IMR-90 (cell line): ENCODE measurements at regions not wholly inside any gene's neighbourhood (a gene's known extent, or its start where the extent isn't known, plus 50 kb on each side); places are given as distances from the start of the nearest gene placed in this dataset.

ENCODE experiments used
- ATAC-seq: fragments of 200-7000 bp; cut with Tn5 transposase; 2 replicates; pipeline ENCODE4 v1.9.1; 2020; ENCODE audit warnings: low read depth, mild to moderate bottlenecking, moderate library complexity
- BruUV-seq: library from RNA; stranded (reverse); fragments of 400-500 nt; replicated peaks from 2 replicates; lab custom pipeline; 2021; lab: Mats Ljungman, UMichigan
- CTCF ChIA-PET: fragments of 300-600 bp; formaldehyde crosslinking; extraction: SDS; loops from one replicate; lab custom pipeline; 2021; ENCODE audit warnings: antibody characterized with exemption; lab: Yijun Ruan, JAX
- POLR2A ChIA-PET: fragments of 300-600 bp; sonication (Branson Sonifier 250); formaldehyde crosslinking; loops from one replicate; lab custom pipeline; 2022; ENCODE audit warnings: antibody characterized with exemption; ENCODE audit not compliant: unreplicated experiment; lab: Charles Lee
- DNase-seq: peaks from one replicate; pipeline ENCODE4 v3.0.0; 2013
- H2AFZ ChIP-seq: replicated peaks from 2 replicates; pipeline ENCODE3; 2013; ENCODE audit warnings: low read length, mild to moderate bottlenecking; ENCODE audit not compliant: poor library complexity
- H2AK5ac ChIP-seq: 2 replicates; pipeline ENCODE4 v1.6.1; 2013; ENCODE audit warnings: low read depth, low read length, inconsistent platforms
- H2AK9ac ChIP-seq: replicated peaks from 2 replicates; pipeline ENCODE3; 2013; ENCODE audit warnings: mild to moderate bottlenecking, low read depth, low read length, moderate library complexity; ENCODE audit not compliant: poor library complexity
- H2BK120ac ChIP-seq: 2 replicates; pipeline ENCODE4 v1.6.1; 2013; ENCODE audit warnings: low read depth, low read length, inconsistent platforms
- H2BK15ac ChIP-seq: 3 replicates; pipeline ENCODE4 v1.6.1; 2013; ENCODE audit warnings: low read depth, low read length, inconsistent platforms
- H2BK20ac ChIP-seq: 2 replicates; pipeline ENCODE4 v1.6.1; 2013; ENCODE audit warnings: low read depth, mild to moderate bottlenecking, inconsistent platforms, low read length, moderate library complexity
- H2BK5ac ChIP-seq: 2 replicates; pipeline ENCODE4 v1.6.1; 2013; ENCODE audit warnings: mild to moderate bottlenecking, low read depth, low read length, inconsistent platforms; ENCODE audit not compliant: poor library complexity, severe bottlenecking
- H3K14ac ChIP-seq: replicated peaks from 2 replicates; pipeline ENCODE4 v1.6.1; 2013; ENCODE audit warnings: low read depth, low read length, inconsistent platforms
- H3K18ac ChIP-seq: 2 replicates; pipeline ENCODE4 v1.6.1; 2013; ENCODE audit warnings: low read depth, low read length, control low read depth
- H3K23ac ChIP-seq: 2 replicates; pipeline ENCODE4 v1.6.1; 2013; ENCODE audit warnings: low read depth, low read length, inconsistent platforms
- H3K27ac ChIP-seq: 2 replicates; pipeline ENCODE4 v1.5.1; 2013; ENCODE audit warnings: mild to moderate bottlenecking, control low read depth, low read length; ENCODE audit not compliant: insufficient read depth
- H3K27me3 ChIP-seq: 2 replicates; pipeline ENCODE4 v1.6.1; 2013; ENCODE audit warnings: low read length; ENCODE audit not compliant: control insufficient read depth, insufficient read depth
- H3K36me3 ChIP-seq: 2 replicates; pipeline ENCODE4 v1.6.1; 2013; ENCODE audit warnings: low read length, mixed read lengths; ENCODE audit not compliant: control insufficient read depth, insufficient read depth
- H3K4ac ChIP-seq: 2 replicates; pipeline ENCODE4 v1.6.1; 2013; ENCODE audit warnings: low read depth, low read length, inconsistent platforms
- H3K4me1 ChIP-seq: 2 replicates; pipeline ENCODE4 v1.6.1; 2013; ENCODE audit warnings: low read length, mixed read lengths; ENCODE audit not compliant: control insufficient read depth, insufficient read depth
- H3K4me2 ChIP-seq: 2 replicates; pipeline ENCODE4 v1.6.1; 2013; ENCODE audit warnings: low read depth, mild to moderate bottlenecking, control low read depth, low read length, moderate library complexity
- H3K4me3 ChIP-seq: 2 replicates; pipeline ENCODE4 v1.5.1; 2013; ENCODE audit warnings: low read depth, mild to moderate bottlenecking, control low read depth, low read length, moderate library complexity; ENCODE audit not compliant: insufficient read depth
- H3K56ac ChIP-seq: 2 replicates; pipeline ENCODE4 v1.6.1; 2013; ENCODE audit warnings: low read length, inconsistent platforms; ENCODE audit not compliant: insufficient read depth; ENCODE audit errors: extremely low read depth
- H3K79me1 ChIP-seq, 2 experiments: 2 replicates each; pipeline ENCODE4 v1.6.1; 2013; ENCODE audit warnings: low read length in 2 of 2, inconsistent platforms in 1 of 2, low read depth in 1 of 2
- H3K9ac ChIP-seq: 2 replicates; pipeline ENCODE4 v1.6.1; 2013; ENCODE audit warnings: low read depth, low read length, control low read depth
- H3K9me1 ChIP-seq: 2 replicates; pipeline ENCODE4 v1.6.1; 2013; ENCODE audit warnings: low read length, inconsistent platforms; ENCODE audit not compliant: insufficient read depth
- H3K9me3 ChIP-seq: 2 replicates; pipeline ENCODE4 v1.6.1; 2013; ENCODE audit warnings: low read length; ENCODE audit not compliant: control insufficient read depth, insufficient read depth
- H4K20me1 ChIP-seq: 2 replicates; pipeline ENCODE4 v1.6.1; 2013; ENCODE audit warnings: low read length, inconsistent platforms; ENCODE audit not compliant: insufficient read depth
- H4K5ac ChIP-seq: 2 replicates; pipeline ENCODE4 v1.6.1; 2013; ENCODE audit warnings: mild to moderate bottlenecking, low read depth, low read length, control low read depth
- H4K8ac ChIP-seq, 2 experiments: 2 replicates each; pipeline ENCODE4 v1.6.1; 2013; ENCODE audit warnings: low read depth in 2 of 2, low read length in 2 of 2, control low read depth in 1 of 2, inconsistent platforms in 1 of 2
- H4K91ac ChIP-seq: 2 replicates; pipeline ENCODE4 v1.6.1; 2013; ENCODE audit warnings: low read depth, low read length, inconsistent platforms; ENCODE audit not compliant: insufficient read depth
- BHLHE40 ChIP-seq: fragments of 150-350 bp; IDR thresholded peaks from 2 replicates; pipeline ENCODE4 v1.6.1; 2016; ENCODE audit warnings: mild to moderate bottlenecking, low read depth, low read length
- CEBPB ChIP-seq: IDR thresholded peaks from 2 replicates; pipeline ENCODE4 v1.6.1; 2012; ENCODE audit warnings: low read depth, low read length, improper control_type of control experiment
- CHD1 ChIP-seq: IDR thresholded peaks from 2 replicates; pipeline ENCODE4 v1.6.1; 2012; ENCODE audit warnings: low read depth, low read length, improper control_type of control experiment
- FOS ChIP-seq: fragments of 150-350 bp; IDR thresholded peaks from 2 replicates; pipeline ENCODE4 v1.6.1; 2016; ENCODE audit warnings: low read depth, low read length
- MAFK ChIP-seq: IDR thresholded peaks from 2 replicates; pipeline ENCODE4 v1.6.1; 2012; ENCODE audit warnings: low read depth, low read length, improper control_type of control experiment
- MAZ ChIP-seq: IDR thresholded peaks from 2 replicates; pipeline ENCODE4 v1.6.1; 2012; ENCODE audit warnings: low read depth, mild to moderate bottlenecking, low read length, improper control_type of control experiment, moderate library complexity, borderline replicate concordance
- MXI1 ChIP-seq: IDR thresholded peaks from 2 replicates; pipeline ENCODE4 v1.6.1; 2012; ENCODE audit warnings: low read depth, mild to moderate bottlenecking, low read length, moderate library complexity, borderline replicate concordance
- NFE2L2 ChIP-seq: fragments of 150-350 bp; IDR thresholded peaks from 2 replicates; pipeline ENCODE4 v1.6.1; 2016; ENCODE audit warnings: low read depth, mild to moderate bottlenecking, low read length
- POLR2A ChIP-seq: IDR thresholded peaks from 2 replicates; pipeline ENCODE4 v1.6.1; 2012; ENCODE audit warnings: mild to moderate bottlenecking, low read depth, low read length
- RAD21 ChIP-seq: IDR thresholded peaks from 2 replicates; pipeline ENCODE4 v1.6.1; 2012; ENCODE audit warnings: low read length, improper control_type of control experiment
- RCOR1 ChIP-seq: IDR thresholded peaks from 2 replicates; pipeline ENCODE4 v1.6.1; 2012; ENCODE audit warnings: mild to moderate bottlenecking, low read length, improper control_type of control experiment; ENCODE audit not compliant: insufficient replicate concordance
- RFX5 ChIP-seq: IDR thresholded peaks from 2 replicates; pipeline ENCODE4 v1.8.0; 2012; ENCODE audit warnings: low read depth, mild to moderate bottlenecking, low read length, moderate library complexity
- SMC3 ChIP-seq: fragments of 150-350 bp; IDR thresholded peaks from 2 replicates; pipeline ENCODE4 v1.6.1; 2016; ENCODE audit warnings: low read depth, mild to moderate bottlenecking, antibody characterized with exemption, low read length, moderate library complexity
- USF2 ChIP-seq: fragments of 150-350 bp; IDR thresholded peaks from 2 replicates; pipeline ENCODE4 v1.6.1; 2017; ENCODE audit warnings: mild to moderate bottlenecking, antibody characterized with exemption, low read length, low read depth
- WGBS, 2 experiments: methylation state at CpG; one replicate each; pipeline versions ENCODE4 v1.1.5 to v1.1.7; 2013; ENCODE audit warnings: missing lambda C conversion rate in 2 of 2; ENCODE audit not compliant: insufficient read length in 1 of 2; ENCODE audit errors: extremely low coverage in 2 of 2; 5-methylcytosine and 5-hydroxymethylcytosine counted together
- dilution Hi-C: fragments of 300-500 bp; cut with HindIII; formaldehyde crosslinking; loops from one replicate; pipeline ENCODE4 v1.14.3; 2018; ENCODE audit warnings: low sequenced_read_pairs; ENCODE audit not compliant: unreplicated experiment
- in situ Hi-C: fragments of 300-500 bp; cut with MboI; formaldehyde crosslinking; loops from 3 replicates; pipeline ENCODE4 v1.14.3; 2019; ENCODE audit warnings: low sequenced_read_pairs, inconsistent platforms, mixed read lengths
- intact Hi-C: fragments of 100-400 bp; cut with micrococcal nuclease; formaldehyde crosslinking; loops from 2 replicates; pipeline ENCODE4 v1.10.0; 2022
- TF ChIP-seq, protein P1 (sequence below): fragments of 150-350 bp; IDR thresholded peaks from 2 replicates; pipeline ENCODE4 v1.6.1; 2016; ENCODE audit warnings: low read depth, mild to moderate bottlenecking, low read length, moderate library complexity, borderline replicate concordance

DNA sequence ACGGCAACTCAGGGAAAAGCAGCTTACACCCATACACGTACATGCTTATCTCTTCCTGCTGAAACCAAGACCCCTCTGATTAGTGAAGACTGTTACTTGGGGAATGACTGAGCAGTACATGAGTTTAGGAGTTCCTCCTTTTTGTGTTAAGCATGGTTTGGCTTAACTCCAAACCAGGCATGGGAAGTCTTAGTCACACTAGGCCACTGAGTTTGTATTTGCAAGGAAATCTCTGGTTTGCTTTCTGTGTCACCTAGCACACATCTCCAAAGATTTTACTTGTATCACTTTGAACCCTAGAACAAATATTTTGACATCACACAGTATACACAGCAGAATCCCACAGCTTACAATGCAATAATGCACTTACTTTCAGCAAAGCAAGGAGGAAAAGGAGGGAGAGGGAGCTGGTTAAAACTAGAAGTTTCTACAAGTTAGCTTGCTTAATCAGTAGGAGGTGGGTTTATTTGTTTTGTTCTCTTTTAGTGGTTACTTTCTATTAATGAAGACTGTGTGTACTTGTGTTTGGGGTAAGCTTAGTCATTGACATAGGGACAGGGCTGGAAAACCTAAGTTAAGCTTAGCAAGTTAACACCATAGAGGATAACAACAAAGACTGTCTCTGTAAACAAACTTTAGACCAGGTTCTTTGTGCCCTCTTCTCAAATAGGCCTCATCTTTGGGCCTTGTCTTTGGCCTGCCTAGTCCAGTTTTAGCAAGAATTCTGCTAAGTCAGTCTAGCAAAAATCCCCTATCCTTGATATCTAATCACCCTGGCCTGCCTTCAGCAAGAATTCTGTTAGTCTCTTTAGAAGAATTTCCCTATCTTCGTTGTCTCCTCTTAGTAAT is 219.4 kb downstream of the MREG start:
- H3K27ac ChIP-seq, result peak overlapping the region; percentile 48; the same call in 1 of the 2 replicates
- in situ Hi-C loops (no loop called here), dilution Hi-C loops (no loop called here), intact Hi-C loops (loop anchor here (2.0 to 5.0 kb wide), 3 partner anchors 92 to 267 kb away; no protein-coding TSS in a partner anchor)
- peak overlapping the region; percentile 11; the same call in 1 of the 2 replicates for H3K4me2 ChIP-seq
- H2AK5ac ChIP-seq, result peak overlapping the region; percentile 12; the same call in 1 of the 2 replicates
- peaks cover 6% of the 10 kb centered on the region; the same call in 1 of the 2 replicates for H3K9me1 ChIP-seq
- H2AK9ac ChIP-seq, result no peak overlapping the region
- peak overlapping the region; percentile 16 for H3K4ac ChIP-seq
- 0 out of 2 replicates have a peak overlapping the region, but pooled peaks have one; percentile 56 for H3K14ac ChIP-seq
- WGBS, 2 experiments, result 71% methylated on average over 1 of the region's 3 CpGs; no CpG with 5 or more reads in 1 of the 2 experiments
- H3K23ac ChIP-seq, result no peak overlapping the region
- peak overlapping the region; percentile 55; the same call in 1 of the 2 replicates for H4K5ac ChIP-seq
- peak overlapping the region; percentile 53 for H3K18ac ChIP-seq
- H2BK5ac ChIP-seq, result peak overlapping the region; percentile 62
- H2BK20ac ChIP-seq, result peak overlapping the region; percentile 42; the same call in 1 of the 2 replicates
- no peak overlapping the region for H3K9ac ChIP-seq
- no peaks in the 10 kb centered on the region for H3K79me1 ChIP-seq
- CTCF ChIA-PET, result interaction anchor here (1.0 to 2.2 kb wide), 4 partner anchors 36 to 339 kb away, joined by 3 to 6 read pairs (median 3); no protein-coding TSS in a partner anchor
- POLR2A ChIA-PET, result no interaction called here
- no peaks in the 10 kb centered on the region for H3K9me3 ChIP-seq
- no peak overlapping the region for H3K4me3 ChIP-seq
- no peak overlapping the region; the same call in 1 of the 2 replicates for H4K91ac ChIP-seq
- no peaks in the 10 kb centered on the region for H3K36me3 ChIP-seq
- H4K20me1 ChIP-seq, result peaks cover 5% of the 10 kb centered on the region; the same call in 1 of the 2 replicates
- DNase-seq, result peak; percentile 98
- ATAC-seq, result peak; percentile 84
- peak overlapping the region; percentile 45; the same call in 1 of the 2 replicates for H2BK120ac ChIP-seq
- H3K4me1 ChIP-seq, result peaks cover 11% of the 10 kb centered on the region
- BruUV-seq, result no TSS peak
- peak overlapping the region; percentile 43; the same call in 1 of the 3 replicates for H2BK15ac ChIP-seq
- no peaks in the 10 kb centered on the region for H3K27me3 ChIP-seq
- peak overlapping the region in 1 of 2 experiments; percentile 44; a peak in 2 of 4 replicates for H4K8ac ChIP-seq
- H3K56ac ChIP-seq, result no peak overlapping the region
- no peak overlapping the region for H2AFZ ChIP-seq
- peak; percentile 1; the same call in 1 of the 2 replicates for TF ChIP-seq MAFK
- TF ChIP-seq CEBPB, result peak; percentile 70
- peak; percentile 55; the same call in 1 of the 2 replicates for TF ChIP-seq MXI1
- TF ChIP-seq RFX5, result no peak
- no peak for TF ChIP-seq RAD21
- no peak; the same call in 1 of the 2 replicates for TF ChIP-seq BHLHE40
- peak; percentile 61 for TF ChIP-seq FOS
- peak; percentile 68 for TF ChIP-seq NFE2L2
- TF ChIP-seq MAZ, result no peak
- no peak for TF ChIP-seq USF2
- peak; percentile 13; the same call in 1 of the 2 replicates for TF ChIP-seq SMC3
- TF ChIP-seq RCOR1, result peak; percentile 9
- TF ChIP-seq CHD1, result no peak
- TF ChIP-seq, protein P1, sequence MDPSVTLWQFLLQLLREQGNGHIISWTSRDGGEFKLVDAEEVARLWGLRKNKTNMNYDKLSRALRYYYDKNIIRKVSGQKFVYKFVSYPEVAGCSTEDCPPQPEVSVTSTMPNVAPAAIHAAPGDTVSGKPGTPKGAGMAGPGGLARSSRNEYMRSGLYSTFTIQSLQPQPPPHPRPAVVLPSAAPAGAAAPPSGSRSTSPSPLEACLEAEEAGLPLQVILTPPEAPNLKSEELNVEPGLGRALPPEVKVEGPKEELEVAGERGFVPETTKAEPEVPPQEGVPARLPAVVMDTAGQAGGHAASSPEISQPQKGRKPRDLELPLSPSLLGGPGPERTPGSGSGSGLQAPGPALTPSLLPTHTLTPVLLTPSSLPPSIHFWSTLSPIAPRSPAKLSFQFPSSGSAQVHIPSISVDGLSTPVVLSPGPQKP, result no peak
- TF ChIP-seq POLR2A, result no peak
